Stimulated activated CD4-positive, alpha-beta T cell treated with anti-CD3 and anti-CD28 coated beads, Interleukin-4, amount 100 ng/mL, for 24 hours (primary cell): ENCODE measurements at regions not wholly inside any gene's neighbourhood (a gene's known extent, or its start where the extent isn't known, plus 50 kb on each side); places are given as distances from the start of the nearest gene placed in this dataset.

Experiments used
- DNase-seq: peaks from one replicate; pipeline ENCODE4 v3.0.0-alpha.2; 2020

DNA sequence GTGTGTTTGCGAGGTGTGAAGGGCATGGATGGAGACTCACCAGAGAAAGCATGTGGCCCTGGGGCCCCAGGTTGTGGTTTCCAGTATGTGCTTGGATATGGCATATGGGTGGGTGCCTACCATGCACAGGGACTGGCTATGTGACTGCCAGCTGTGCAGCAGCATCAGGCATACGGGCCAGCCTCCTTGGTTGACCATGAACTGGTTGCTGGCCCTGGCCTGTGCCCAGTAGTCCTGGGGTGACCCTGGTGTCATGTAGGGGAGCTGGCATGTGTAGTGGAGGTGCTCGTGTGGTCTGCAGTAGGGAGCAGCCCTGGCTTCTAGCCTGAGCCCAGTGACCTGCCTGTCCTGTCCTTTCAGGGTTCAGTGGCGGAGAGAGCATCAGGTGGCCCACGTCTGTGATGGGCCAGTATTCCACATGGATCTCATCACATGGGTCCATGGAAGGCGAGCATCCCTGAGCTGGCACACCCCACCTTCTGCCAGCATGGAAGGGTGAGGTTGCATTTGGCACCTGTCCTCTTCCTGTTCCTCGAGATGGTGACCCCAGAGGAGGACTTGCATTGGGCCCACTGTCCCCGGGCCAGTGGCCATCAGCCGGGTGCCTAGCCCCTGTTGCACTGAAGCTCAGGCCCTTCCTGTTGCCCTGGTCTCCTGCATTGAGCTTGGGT, 228.9 kb downstream of the SNRPN start:
- no peak for DNase-seq

DNA sequence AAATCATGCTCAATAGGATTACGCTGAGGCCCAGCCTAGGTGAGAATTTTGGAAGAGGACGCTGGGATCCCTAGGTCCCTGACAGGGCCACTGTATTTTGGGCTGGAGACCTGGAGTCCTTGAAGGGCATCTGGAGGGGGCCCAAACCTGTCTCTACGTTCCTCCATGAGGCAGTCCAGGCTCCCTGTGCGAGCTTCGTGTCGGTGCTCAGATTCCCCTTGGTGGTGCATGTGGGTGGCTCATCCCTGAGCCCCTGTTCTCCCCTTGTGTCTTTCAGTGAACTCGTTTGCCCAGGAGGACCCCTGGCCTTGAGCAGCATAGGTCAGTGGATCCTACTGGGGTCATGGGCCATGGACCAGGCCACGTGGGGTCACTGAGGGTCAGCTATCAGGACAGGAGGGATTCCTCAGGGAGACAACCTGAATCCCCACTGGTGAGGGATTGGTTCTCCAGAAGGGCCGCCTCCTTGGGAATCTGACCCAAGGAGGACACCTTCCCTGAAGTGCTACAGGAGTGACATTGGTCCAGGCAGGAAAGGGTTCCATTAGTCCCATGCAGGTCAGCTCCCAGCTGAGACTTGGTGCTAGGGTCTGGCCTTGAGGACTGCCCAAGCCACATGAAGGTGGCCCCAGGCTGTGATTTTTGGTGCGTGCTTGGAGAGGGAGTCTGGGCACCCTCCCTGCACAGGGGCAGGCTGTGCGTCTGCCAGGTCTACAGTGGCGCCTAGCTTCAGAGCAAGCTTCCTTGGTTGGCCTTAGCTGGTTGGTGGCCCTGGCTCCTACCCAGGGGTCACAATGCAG, 229.8 kb downstream of the SNRPN start:
- DNase-seq = no peak

DNA sequence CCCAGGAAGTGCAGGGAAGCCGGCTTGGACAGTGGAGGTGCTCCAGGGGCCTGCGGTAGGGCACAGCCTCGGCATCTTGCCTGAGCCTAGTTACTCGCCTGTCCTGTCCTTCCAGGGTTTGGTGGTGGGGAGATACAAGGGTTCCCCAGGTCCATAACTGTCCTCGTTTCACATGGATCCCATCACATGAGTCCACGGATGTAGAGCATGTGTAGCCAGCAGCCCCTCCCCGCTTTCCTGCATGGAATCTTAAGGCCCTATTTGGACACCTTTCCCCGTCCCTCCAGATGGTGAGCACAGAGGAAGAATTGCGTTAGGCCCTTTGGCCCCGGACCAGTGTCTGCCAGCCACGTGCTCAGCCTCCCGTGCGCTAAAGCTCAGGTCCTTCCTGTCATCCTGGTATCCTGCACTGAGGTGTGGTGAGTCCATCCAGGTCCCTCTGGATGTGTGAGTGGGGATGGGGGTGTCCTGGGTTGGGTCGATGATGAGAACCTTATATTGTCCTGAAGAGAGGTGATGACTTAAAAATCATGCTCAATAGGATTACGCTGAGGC, 230.4 kb downstream of the SNRPN start:
- DNase-seq = no peak

DNA sequence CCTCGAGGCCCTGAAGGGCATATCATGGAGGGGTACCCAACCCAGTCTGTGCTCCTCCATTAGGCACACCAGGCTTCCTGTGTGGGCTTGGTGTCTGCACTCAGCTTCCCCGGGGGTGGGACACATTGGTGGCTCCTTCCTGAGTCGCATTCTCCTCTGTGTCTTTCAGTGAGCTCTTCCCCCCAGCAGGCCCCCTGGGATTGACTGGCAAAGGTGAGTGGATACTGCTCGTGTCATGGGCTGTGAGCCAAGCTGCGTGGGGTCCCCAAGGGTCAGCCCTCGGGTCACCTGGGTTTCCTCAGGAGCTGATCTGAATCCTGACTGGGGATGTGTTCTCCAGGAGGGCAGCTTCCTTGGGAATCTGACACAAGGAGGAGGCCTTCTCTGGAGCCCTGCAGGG, 231.0 kb downstream of the SNRPN start:
- DNase-seq = no peak

DNA sequence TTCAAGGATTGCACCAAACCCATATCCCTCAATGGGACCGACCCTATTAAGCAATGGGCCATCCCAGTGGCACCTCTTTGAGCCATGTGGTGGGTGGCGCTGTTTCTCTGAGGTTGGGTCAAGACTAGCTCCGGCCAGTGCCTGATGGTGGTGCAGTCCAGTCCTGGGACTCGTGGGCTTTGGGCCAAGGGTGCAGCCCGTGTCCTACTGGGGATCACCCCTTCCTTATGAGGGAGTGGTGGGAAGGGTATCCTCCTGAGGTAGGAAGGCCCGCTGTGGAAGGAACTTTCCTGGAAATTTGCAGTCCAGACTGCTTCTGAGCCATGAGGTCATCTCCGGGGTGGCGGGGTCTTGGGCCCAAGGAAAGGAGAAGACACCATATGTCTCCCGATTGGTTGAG, 231.6 kb downstream of the SNRPN start:
- DNase-seq = no peak

DNA sequence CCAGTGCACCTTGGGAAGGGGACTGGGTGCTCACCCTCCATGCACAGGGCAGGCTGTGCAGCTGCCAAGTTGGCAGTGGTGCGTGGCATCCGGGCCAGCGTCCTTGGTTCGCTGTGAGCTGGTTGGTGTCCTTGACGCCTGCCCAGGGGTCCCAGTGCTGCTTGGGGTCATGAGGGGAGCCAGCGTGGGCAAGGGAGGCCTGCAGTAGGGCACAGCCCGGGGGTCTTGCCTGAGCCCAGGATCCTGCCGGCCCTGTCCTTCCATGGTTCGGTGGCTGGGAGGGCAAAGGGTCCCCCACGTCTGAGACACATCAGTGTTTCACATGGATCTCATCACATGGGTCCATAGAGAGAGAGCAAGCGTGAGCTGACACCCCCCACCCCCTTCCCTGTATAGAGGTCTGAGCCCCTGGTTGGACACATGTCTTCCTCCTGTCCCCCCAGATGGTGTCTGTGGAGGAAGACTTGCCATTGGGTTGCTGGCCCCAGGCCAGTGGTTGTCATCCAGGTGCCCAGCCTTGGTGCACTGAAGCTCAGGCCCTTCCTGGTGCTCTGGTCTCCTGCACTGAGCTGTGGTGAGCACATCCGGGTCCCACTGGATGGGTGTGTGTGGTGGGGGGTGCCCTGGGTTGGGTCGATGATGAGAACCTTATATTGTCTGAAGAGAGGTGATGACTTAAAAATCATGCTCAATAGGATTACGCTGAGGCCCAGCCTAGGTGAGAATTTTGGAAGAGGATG, 232.3 kb downstream of the SNRPN start:
- no peak for DNase-seq

DNA sequence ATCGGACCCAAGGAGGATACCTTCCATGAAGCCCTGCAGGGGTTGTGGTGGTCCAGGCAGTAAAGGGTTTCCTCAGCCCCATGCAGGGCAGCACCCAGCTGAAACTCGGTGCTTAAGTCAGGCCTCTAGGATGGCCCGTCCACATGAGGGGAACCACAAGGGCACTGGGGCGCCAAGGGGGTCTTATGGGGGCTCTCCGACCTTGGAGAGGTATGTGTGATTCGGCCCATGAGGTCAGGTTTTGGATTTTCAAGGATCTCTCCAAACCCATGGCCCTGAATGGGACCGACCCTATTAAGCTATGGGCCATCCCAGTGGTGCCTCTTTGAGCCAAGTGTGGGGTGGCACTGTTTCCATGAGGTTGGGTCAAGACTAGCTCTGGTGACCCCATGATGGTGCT, 233.3 kb downstream of the SNRPN start:
- DNase-seq = no peak

DNA sequence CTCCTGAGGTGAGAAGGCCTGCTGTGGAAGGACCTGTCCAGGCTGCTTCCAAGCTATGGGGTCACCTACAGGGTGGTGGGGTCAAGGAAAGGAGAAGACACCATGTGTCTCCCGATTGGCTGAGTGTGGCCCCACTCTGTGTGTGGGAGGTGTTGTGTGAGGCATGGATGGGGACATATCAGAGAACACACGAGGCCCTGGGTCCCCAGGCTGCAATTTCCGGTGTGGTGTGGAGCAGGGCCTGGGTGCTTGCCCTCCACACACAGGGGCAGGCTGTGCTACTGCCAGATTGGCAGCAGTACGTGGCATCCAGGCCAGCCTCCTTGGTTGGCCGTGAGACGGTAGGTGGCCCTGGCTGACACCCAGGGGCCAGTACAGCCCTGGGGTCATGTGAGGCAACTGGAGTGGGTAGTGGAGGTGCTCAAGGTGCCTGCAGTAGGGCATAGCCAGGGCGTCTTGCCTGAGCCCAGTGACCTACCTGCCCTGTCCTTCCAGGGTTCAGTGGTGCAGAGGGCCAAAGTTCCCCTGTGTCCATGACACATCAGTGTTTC, 233.8 kb downstream of the SNRPN start:
- no peak for DNase-seq

DNA sequence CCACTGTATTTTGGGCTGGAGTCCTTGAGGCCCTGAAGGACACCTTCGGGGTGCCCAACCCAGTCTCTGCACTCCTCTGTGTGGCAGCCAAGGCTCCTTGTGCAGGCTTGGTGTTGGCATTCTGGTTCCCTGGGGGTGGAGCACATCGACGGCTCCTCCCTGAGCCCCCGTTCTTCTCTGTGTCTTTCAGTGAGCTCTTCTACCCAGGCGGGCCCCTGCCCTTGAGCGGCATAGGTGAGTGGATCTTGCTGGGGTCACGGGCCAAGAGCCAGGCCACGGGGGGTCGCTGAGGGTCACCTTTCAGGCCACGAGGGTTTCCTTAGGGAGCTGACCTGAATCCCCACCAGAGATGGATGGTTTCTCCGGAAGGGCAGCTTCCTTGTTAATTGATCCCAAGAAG, 234.8 kb downstream of the SNRPN start:
- DNase-seq = no peak

DNA sequence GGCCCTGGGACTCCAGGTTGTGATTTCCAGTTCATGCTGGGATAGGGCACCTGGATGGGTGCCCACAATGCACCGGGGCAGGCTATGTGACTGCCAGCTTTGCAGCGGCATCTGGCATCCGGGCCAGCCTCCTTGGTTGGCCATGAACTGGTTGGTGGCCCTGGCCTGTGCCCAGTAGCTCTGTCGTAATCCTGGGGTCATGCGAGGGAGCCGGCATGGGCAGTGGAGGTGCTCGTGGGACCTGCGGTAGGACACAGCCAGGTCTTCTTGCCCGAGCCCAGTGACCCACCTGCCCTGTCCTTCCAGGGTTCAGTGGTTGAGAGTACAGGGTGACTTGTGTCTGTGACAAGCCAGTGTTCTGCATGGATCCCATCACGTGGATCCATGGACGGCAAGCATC, 237.9 kb downstream of the SNRPN start:
- DNase-seq = no peak

DNA sequence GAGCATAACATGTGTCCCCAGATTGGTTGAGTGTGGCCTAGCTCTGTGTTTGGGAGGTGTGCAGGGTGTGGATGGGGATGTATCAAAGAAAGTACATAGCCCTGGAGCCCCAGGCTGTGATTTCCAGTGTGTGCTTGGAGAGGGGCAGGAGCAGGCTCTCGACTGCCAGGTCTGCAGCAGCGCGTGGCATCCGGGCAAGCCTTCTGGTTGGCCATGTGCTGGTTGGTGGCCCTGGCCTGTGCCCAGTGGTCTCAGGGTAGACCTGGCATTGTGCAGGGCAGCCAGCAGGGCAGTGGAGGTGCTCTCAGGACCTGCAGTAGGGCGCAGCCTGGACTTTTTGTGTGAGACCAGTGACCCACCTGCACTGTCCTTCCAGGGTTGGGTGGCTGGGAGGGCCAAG, 231.5 kb downstream of the UBE3A start:
- DNase-seq = no peak

DNA sequence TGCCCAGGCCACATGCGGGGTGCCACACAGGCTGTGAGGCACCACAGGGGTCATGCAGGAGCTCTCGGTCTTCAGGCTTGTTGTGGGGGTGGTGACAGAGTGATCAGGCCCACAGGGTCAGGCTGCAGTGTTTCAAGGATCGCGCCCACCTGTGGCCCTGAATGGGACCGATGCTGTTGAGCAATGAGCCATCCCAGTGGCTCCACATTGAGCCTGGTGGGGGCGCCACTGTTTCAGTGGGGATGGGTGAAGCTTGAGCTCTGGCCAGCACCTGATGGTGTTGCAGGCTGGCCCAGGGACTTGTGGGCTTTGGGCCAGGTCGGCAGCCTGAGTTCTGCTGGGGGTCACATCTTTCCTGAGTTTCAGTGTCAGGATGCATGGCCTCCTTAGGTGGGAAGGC, 230.1 kb downstream of the UBE3A start:
- no peak for DNase-seq

- DNase-seq = no peak
Measured at GRCh38 chr15:25220834-25221233, 218.0 kb downstream of the UBE3A start.

DNA sequence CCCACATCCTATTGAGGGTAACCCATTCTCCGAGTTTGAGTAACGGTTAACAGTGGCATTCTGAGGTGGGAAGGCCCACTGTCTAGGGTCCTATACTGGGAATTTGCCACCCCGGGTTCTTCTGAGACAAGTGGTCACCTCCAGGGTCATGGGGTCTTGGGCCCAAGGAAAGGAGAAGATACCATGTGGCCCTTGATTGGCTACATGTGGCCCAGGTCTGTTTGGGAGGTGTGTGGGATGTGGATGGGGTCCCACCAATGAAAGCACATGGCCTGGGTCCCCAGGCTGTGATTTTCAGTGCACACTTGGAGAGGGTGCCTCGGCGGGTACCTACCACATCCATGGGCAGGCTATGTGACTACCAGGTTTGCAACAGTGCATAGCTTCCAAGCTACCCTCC, 214.4 kb downstream of the UBE3A start:
- DNase-seq = no peak

- no peak for DNase-seq
Measured at GRCh38 chr15:25226360-25226759, 212.5 kb downstream of the UBE3A start.

DNA sequence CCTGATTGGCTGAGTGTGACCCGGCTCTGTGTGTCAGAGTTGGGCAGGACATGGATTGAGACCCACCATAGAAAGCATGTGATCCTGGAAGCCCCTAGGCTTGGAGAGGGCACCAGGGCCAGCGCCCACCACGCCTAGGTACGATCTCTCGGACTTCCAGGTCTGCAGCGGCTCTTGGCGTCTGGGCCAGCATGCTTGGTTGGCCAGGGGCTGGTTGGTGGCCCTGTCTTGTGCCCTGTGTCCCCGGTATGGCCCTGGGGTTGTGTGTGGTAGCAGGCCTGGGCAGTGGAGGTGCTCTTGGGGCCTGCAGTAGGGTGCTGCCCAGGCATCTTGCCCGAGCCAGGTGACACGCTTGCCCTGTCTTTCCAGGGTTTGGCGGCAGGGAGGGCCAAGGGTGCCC, 210.6 kb downstream of the UBE3A start:
- DNase-seq = no peak

GRCh38 chr15:25230442-25230841, 208.4 kb downstream of the UBE3A start:
- no peak for DNase-seq

DNA sequence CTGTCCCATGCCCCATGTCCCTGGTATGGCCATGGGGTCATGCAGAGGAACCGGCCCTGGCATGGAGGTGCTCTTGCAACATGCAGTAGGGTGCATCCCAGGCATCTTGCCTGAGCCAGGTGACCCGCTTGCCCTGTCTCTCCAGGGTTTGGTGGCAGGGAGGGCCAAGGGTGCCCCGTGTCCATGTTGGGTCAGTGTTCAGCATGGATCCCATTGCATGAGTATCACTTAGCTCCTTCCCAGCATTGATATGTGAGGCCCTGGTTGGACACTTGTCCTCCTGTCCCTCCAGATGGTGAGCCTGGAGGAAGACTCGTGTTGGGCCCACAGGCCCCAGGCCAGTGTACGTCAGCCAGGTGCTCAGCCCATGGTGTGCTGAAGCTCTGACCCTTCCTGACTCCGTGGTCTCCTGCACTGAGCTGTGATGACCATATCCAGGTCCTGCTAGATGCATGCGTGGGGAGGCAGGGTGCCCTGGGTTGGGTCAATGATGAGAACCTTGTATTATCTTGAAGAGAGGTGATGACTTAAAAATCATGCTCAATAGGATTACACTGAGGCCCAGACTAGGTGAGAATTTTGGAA, 205.0 kb downstream of the UBE3A start:
- DNase-seq = no peak

DNA sequence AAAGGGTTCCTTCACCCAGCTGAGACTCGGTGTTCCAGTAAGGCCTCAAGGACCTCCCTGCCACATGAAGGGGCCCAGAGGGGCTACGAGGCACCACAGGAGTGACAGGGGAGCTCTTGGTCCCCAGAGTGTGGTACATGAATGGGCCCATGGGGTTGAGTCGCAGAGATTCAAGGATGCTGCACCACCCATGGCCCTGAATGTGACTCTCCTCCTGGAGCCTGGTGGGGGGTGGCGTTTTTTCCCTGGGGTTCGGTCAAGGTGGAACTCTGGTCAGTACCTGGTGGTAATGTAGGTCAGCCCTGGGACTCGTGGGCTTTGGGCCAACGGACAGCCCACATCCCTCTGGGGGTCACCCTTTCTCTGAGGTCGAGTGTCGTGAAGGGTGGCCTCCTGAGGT, 204.0 kb downstream of the UBE3A start:
- DNase-seq = no peak

- DNase-seq = no peak
Measured at GRCh38 chr15:25235391-25235790, 203.4 kb downstream of the UBE3A start.

GRCh38 chr15:25236143-25236860, 202.5 kb downstream of the UBE3A start:
- no peak for DNase-seq

GRCh38 chr15:25236861-25237155, 202.0 kb downstream of the UBE3A start:
- DNase-seq = no peak
